ENCODE measurements at regions not wholly inside any gene's neighbourhood (a gene's known extent, or its start where the extent isn't known, plus 50 kb on each side); places are given as distances from the start of the nearest gene placed in this dataset.

GRCh38 chr20:58600756-58601155 lies 50.3 kb upstream of the STX16 start:
- no peak for DNase-seq (ENCODE audit: low read depth)

GRCh38 chr20:58599966-58600365 lies 51.1 kb upstream of the STX16 start:
- DNase-seq (ENCODE audit: low read depth) = no peak

- peak; percentile 63 for DNase-seq (ENCODE audit: low read depth)
These were observed 52.7 kb upstream of the STX16 start for GRCh38 chr20:58598211-58599015.

- DNase-seq (ENCODE audit: low read depth) = no peak
These were observed 53.7 kb upstream of the STX16 start for GRCh38 chr20:58597249-58597891.

GRCh38 chr20:58596750-58597248 lies 54.3 kb upstream of the STX16 start:
- no peak for DNase-seq (ENCODE audit: low read depth)

- DNase-seq (ENCODE audit: low read depth) = no peak
These were observed 54.8 kb upstream of the STX16 start for GRCh38 chr20:58596244-58596643.

GRCh38 chr20:58595167-58595566 lies 55.9 kb upstream of the STX16 start:
- no peak for DNase-seq (ENCODE audit: low read depth)

- no peak for DNase-seq (ENCODE audit: low read depth)
These were observed 57.0 kb upstream of the STX16 start for GRCh38 chr20:58593880-58594638.

GRCh38 chr20:58592076-58592695 lies 58.9 kb upstream of the STX16 start:
- DNase-seq (ENCODE audit: low read depth) = no peak

GRCh38 chr20:58590679-58591473 lies 60.2 kb upstream of the STX16 start:
- no peak for DNase-seq (ENCODE audit: low read depth)

GRCh38 chr20:58587467-58587866 lies 63.6 kb upstream of the STX16 start:
- DNase-seq (ENCODE audit: low read depth) = no peak

GRCh38 chr20:58586565-58587093 lies 64.5 kb upstream of the STX16 start:
- no peak for DNase-seq (ENCODE audit: low read depth)

GRCh38 chr20:58585753-58586540 lies 65.1 kb upstream of the STX16 start:
- DNase-seq (ENCODE audit: low read depth) = no peak

- DNase-seq (ENCODE audit: low read depth) = no peak
These were observed 66.0 kb upstream of the STX16 start for GRCh38 chr20:58584881-58585752.

- no peak for DNase-seq (ENCODE audit: low read depth)
These were observed 66.8 kb upstream of the STX16 start for GRCh38 chr20:58584051-58584824.

- no peak for DNase-seq (ENCODE audit: low read depth)
These were observed 67.5 kb upstream of the STX16 start for GRCh38 chr20:58583586-58583985.

- DNase-seq (ENCODE audit: low read depth) = no peak
These were observed 67.9 kb upstream of the STX16 start for GRCh38 chr20:58583176-58583575.

GRCh38 chr20:58580474-58580835 lies 65.3 kb upstream of the APCDD1L start:
- DNase-seq (ENCODE audit: low read depth) = no peak

All from fibroblast of gingiva (primary cell).